HCT116 (cell line): ENCODE measurements at regions not wholly inside any gene's neighbourhood (a gene's known extent, or its start where the extent isn't known, plus 50 kb on each side); places are given as distances from the start of the nearest gene placed in this dataset.

ENCODE experiments used
- ATAC-seq: fragments of 200-7000 bp; cut with Tn5 transposase; 2 replicates; pipeline ENCODE4 v1.9.1; 2020; ENCODE audit warnings: mild to moderate bottlenecking, moderate library complexity
- BruUV-seq: library from RNA; stranded (reverse); fragments of 400-500 nt; replicated peaks from 2 replicates; lab custom pipeline; 2021; lab: Mats Ljungman, UMichigan
- CTCF ChIA-PET: fragments of 300-600 bp; sonication (Branson Sonifier 250); formaldehyde crosslinking; loops from one replicate; lab custom pipeline; 2021; ENCODE audit warnings: antibody characterized with exemption; lab: Charles Lee
- POLR2A ChIA-PET: fragments of 300-600, 350-600 bp; sonication (Branson Sonifier 250); formaldehyde crosslinking; loops from one replicate; lab custom pipeline; 2021; ENCODE audit warnings: antibody characterized with exemption; lab: Charles Lee
- RAD21 ChIA-PET, 2 experiments: fragments of 300-600 bp; sonication (Branson Sonifier 250); formaldehyde crosslinking; loops; one replicate each; lab custom pipeline; 2023; ENCODE audit warnings: low total read pairs in 2 of 2; ENCODE audit not compliant: uncharacterized antibody in 2 of 2, unreplicated experiment in 2 of 2, low non-redundant PET in 1 of 2; lab: Charles Lee
- DNase-seq: peaks from one replicate; pipeline ENCODE4 v3.0.0-alpha.2; 2010; ENCODE audit warnings: low read depth, low spot score
- H2AFZ ChIP-seq: fragments of 200-600 bp; shearing (Covaris generic), sonication (generic); 2 replicates; pipeline ENCODE4 v1.6.1; 2017; ENCODE audit warnings: low read depth, mixed run types, mixed read lengths, antibody characterized with exemption, low read length; ENCODE audit not compliant: poor library complexity, severe bottlenecking
- H3K27ac ChIP-seq: 2 replicates; pipeline ENCODE4 v1.5.1; 2012; ENCODE audit warnings: low read depth, low read length
- H3K27me3 ChIP-seq: fragments of 200-600 bp; sonication (generic); 2 replicates; pipeline ENCODE4 v1.6.1; 2016; ENCODE audit warnings: mixed run types, low read length, mixed read lengths; ENCODE audit not compliant: insufficient read depth
- H3K36me3 ChIP-seq, 2 experiments: fragments of 200-500 bp in 1 of 2; fragments of 200-600 bp in 1 of 2; sonication (Bioruptor generic) in 1 of 2; sonication (generic) in 1 of 2; 2 replicates each; pipeline versions ENCODE4 v1.5.1 to v1.6.1; 2014 to 2016; ENCODE audit warnings: low read length in 2 of 2, inconsistent platforms in 1 of 2, mixed read lengths in 1 of 2, mixed run types in 1 of 2; ENCODE audit not compliant: insufficient read depth in 2 of 2, control insufficient read depth in 1 of 2
- H3K4me1 ChIP-seq, 2 experiments: fragments of 200-600 bp in 1 of 2; sonication (generic) in 1 of 2; 2 replicates each; pipeline versions ENCODE4 v1.5.1 to v1.6.1; 2012 to 2017; ENCODE audit warnings: low read length in 2 of 2, inconsistent platforms in 1 of 2, mild to moderate bottlenecking in 1 of 2, mixed read lengths in 1 of 2, mixed run types in 1 of 2, moderate library complexity in 1 of 2; ENCODE audit not compliant: insufficient read depth in 2 of 2, control insufficient read depth in 1 of 2
- H3K4me2 ChIP-seq: fragments of 200-600 bp; sonication (generic); 2 replicates; pipeline ENCODE4 v1.6.1; 2017; ENCODE audit warnings: mixed run types, low read length, mixed read lengths
- H3K4me3 ChIP-seq, 2 experiments: fragments of 200-600 bp in 1 of 2; sonication (generic) in 1 of 2; replicated peaks in 1 of 2; 2 replicates each; pipeline ENCODE4 v1.5.1; 2011 to 2016; ENCODE audit warnings: low read length in 2 of 2, control low read depth in 1 of 2, low read depth in 1 of 2, mild to moderate bottlenecking in 1 of 2, mixed read lengths in 1 of 2, mixed run types in 1 of 2
- H3K79me2 ChIP-seq: fragments of 200-600 bp; sonication (generic); 2 replicates; pipeline ENCODE4 v1.6.1; 2017; ENCODE audit warnings: mild to moderate bottlenecking, mixed run types, low read length, moderate library complexity, mixed read lengths; ENCODE audit not compliant: insufficient read depth
- H3K9ac ChIP-seq: fragments of 200-600 bp; sonication (generic); 2 replicates; pipeline ENCODE4 v1.6.1; 2016; ENCODE audit warnings: low read length, mixed read lengths
- H3K9me2 ChIP-seq: fragments of 200-600 bp; sonication (generic), shearing (Covaris generic); 2 replicates; pipeline ENCODE4 v1.6.1; 2017; ENCODE audit warnings: mixed run types, mild to moderate bottlenecking, moderate library complexity; ENCODE audit not compliant: insufficient read depth
- H3K9me3 ChIP-seq, 2 experiments: fragments of 200-500 bp in 1 of 2; fragments of 200-600 bp in 1 of 2; sonication (Bioruptor generic) in 1 of 2; sonication (generic) in 1 of 2; 2 replicates each; pipeline ENCODE4 v1.6.1; 2014 to 2017; ENCODE audit warnings: low read length in 2 of 2, mixed read lengths in 2 of 2, inconsistent platforms in 1 of 2, low read depth in 1 of 2, mild to moderate bottlenecking in 1 of 2, mixed run types in 1 of 2, moderate library complexity in 1 of 2; ENCODE audit not compliant: control insufficient read depth in 1 of 2, insufficient read depth in 1 of 2
- H4K20me1 ChIP-seq: fragments of 200-600 bp; sonication (generic), shearing (Covaris generic); 2 replicates; pipeline ENCODE4 v1.6.1; 2017; ENCODE audit warnings: mixed run types, mild to moderate bottlenecking, moderate library complexity; ENCODE audit not compliant: insufficient read depth
- ATF3 ChIP-seq: IDR thresholded peaks from 2 replicates; pipeline ENCODE4 v1.6.1; 2012
- CEBPB ChIP-seq: IDR thresholded peaks from 2 replicates; pipeline ENCODE4 v1.6.1; 2012; ENCODE audit warnings: low read depth
- EZH2 ChIP-seq: fragments of 200-600 bp; sonication (generic); IDR thresholded peaks from 2 replicates; pipeline ENCODE4 v1.6.1; 2017; ENCODE audit warnings: antibody characterized with exemption, mixed run types
- EZH2phosphoT487 ChIP-seq: fragments of 200-600 bp; IDR thresholded peaks from 2 replicates; pipeline ENCODE4 v1.6.1; 2018; ENCODE audit warnings: antibody characterized with exemption, borderline replicate concordance
- FOSL1 ChIP-seq: IDR thresholded peaks from 2 replicates; pipeline ENCODE4 v1.6.1; 2012; ENCODE audit warnings: low read depth
- JUND ChIP-seq: IDR thresholded peaks from 2 replicates; pipeline ENCODE4 v1.6.1; 2012
- MAX ChIP-seq: IDR thresholded peaks from 2 replicates; pipeline ENCODE4 v1.6.1; 2012
- POLR2AphosphoS5 ChIP-seq: IDR thresholded peaks from 2 replicates; pipeline ENCODE4 v1.6.1; 2011; ENCODE audit warnings: mild to moderate bottlenecking, low read depth, low read length, moderate library complexity
- RAD21 ChIP-seq: IDR thresholded peaks from 2 replicates; pipeline ENCODE4 v1.6.1; 2012; ENCODE audit warnings: low read depth, mild to moderate bottlenecking
- SIN3A ChIP-seq: IDR thresholded peaks from 2 replicates; pipeline ENCODE4 v1.6.1; 2012; ENCODE audit warnings: low read depth
- SP1 ChIP-seq: IDR thresholded peaks from 2 replicates; pipeline ENCODE4 v1.6.1; 2012; ENCODE audit warnings: low read depth
- ZFX ChIP-seq: fragments of 450-650 bp; IDR thresholded peaks from 2 replicates; pipeline ENCODE4 v1.6.1; 2017
- ZNF274 ChIP-seq: fragments of 200-500 bp; sonication (Bioruptor generic); IDR thresholded peaks from 2 replicates; pipeline ENCODE4 v1.6.1; 2014; ENCODE audit warnings: mild to moderate bottlenecking, low read depth, low read length, inconsistent platforms
- intact Hi-C: fragments of 100-400 bp; cut with micrococcal nuclease; formaldehyde crosslinking; loops from 2 replicates; pipeline ENCODE4 v1.10.0; 2022
- TF ChIP-seq, protein P1 (sequence below): IDR thresholded peaks from 2 replicates; pipeline ENCODE4 v1.6.1; 2012; ENCODE audit warnings: low read depth

- TF ChIP-seq EZH2phosphoT487 (no peak), MAX (no peak)
Measured at GRCh38 chr7:148486937-148487336, 103.6 kb upstream of the C7orf33 start (continued).

- Histone ChIP-seq H3K27ac (no peak overlapping the region), H3K36me3 (no peaks in the 10 kb centered on the region), H3K4me1 (no peaks in the 10 kb centered on the region), H3K79me2 (no peaks in the 10 kb centered on the region), H4K20me1 (no peaks in the 10 kb centered on the region), H3K4me3 (no peak overlapping the region), H3K27me3 (peaks cover 4% of the 10 kb centered on the region; the same call in 1 of the 2 replicates), H2AFZ (no peak overlapping the region), H3K9me3 (no peaks in the 10 kb centered on the region), H3K4me2 (no peak overlapping the region), H3K9me2 (no peaks in the 10 kb centered on the region), H3K9ac (no peak overlapping the region)
- no peak for ATAC-seq
- TF ChIP-seq, protein P1, sequence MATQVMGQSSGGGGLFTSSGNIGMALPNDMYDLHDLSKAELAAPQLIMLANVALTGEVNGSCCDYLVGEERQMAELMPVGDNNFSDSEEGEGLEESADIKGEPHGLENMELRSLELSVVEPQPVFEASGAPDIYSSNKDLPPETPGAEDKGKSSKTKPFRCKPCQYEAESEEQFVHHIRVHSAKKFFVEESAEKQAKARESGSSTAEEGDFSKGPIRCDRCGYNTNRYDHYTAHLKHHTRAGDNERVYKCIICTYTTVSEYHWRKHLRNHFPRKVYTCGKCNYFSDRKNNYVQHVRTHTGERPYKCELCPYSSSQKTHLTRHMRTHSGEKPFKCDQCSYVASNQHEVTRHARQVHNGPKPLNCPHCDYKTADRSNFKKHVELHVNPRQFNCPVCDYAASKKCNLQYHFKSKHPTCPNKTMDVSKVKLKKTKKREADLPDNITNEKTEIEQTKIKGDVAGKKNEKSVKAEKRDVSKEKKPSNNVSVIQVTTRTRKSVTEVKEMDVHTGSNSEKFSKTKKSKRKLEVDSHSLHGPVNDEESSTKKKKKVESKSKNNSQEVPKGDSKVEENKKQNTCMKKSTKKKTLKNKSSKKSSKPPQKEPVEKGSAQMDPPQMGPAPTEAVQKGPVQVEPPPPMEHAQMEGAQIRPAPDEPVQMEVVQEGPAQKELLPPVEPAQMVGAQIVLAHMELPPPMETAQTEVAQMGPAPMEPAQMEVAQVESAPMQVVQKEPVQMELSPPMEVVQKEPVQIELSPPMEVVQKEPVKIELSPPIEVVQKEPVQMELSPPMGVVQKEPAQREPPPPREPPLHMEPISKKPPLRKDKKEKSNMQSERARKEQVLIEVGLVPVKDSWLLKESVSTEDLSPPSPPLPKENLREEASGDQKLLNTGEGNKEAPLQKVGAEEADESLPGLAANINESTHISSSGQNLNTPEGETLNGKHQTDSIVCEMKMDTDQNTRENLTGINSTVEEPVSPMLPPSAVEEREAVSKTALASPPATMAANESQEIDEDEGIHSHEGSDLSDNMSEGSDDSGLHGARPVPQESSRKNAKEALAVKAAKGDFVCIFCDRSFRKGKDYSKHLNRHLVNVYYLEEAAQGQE: no peak
- no peak for TF ChIP-seq EZH2
- TF ChIP-seq FOSL1: no peak
- TF ChIP-seq ZFX: no peak
- no peak for TF ChIP-seq CEBPB
- no peak for TF ChIP-seq POLR2AphosphoS5
- TF ChIP-seq ATF3: no peak
- TF ChIP-seq SIN3A: no peak
- no peak for TF ChIP-seq JUND
- no peak for TF ChIP-seq RAD21
- TF ChIP-seq EZH2phosphoT487: no peak
- no peak for TF ChIP-seq ZNF274
- no peak for TF ChIP-seq SP1
- RAD21 ChIA-PET: no interaction called here
- intact Hi-C loops: loop anchor here (5.0 kb wide), 1 partner anchor 231 kb away; no protein-coding TSS in a partner anchor
- BruUV-seq: no TSS peak
- CTCF ChIA-PET: no interaction called here
- DNase-seq: no peak
- POLR2A ChIA-PET: no interaction called here
Measured at GRCh38 chr7:148487912-148488311, 102.7 kb upstream of the C7orf33 start.
